Heart right ventricle (tissue), 16 donors: ENCODE measurements at regions not wholly inside any gene's neighbourhood (a gene's known extent, or its start where the extent isn't known, plus 50 kb on each side); places are given as distances from the start of the nearest gene placed in this dataset.

Experiments
- ATAC-seq, 8 donors: fragments of 200-7000 bp; cut with Tn5 transposase; one replicate each; pipeline ENCODE4 v1.9.1; 2020; ENCODE audit warnings: mild to moderate bottlenecking in 8 of 8, moderate library complexity in 8 of 8, moderate number of reproducible peaks in 1 of 8
- DNase-seq, 2 donors: peaks; one replicate each; pipeline ENCODE4 v3.0.0-alpha.2; 2020
- H3K27ac ChIP-seq, 10 donors: fragments of 200-600 bp; sonication (generic) in 2 of 10; one replicate each; pipeline versions ENCODE4 v1.5.0 to v1.8.0; 2020 to 2022; ENCODE audit warnings: mild to moderate bottlenecking in 3 of 10
- H3K27me3 ChIP-seq, 7 donors: fragments of 200-600 bp; one replicate each; pipeline ENCODE4 v1.8.0; 2021 to 2022; ENCODE audit warnings: mild to moderate bottlenecking in 2 of 7
- H3K36me3 ChIP-seq, 9 donors: fragments of 200-600 bp; sonication (generic) in 1 of 9; one replicate each; pipeline versions ENCODE4 v1.5.0 to v1.8.0; 2020 to 2022; ENCODE audit warnings: mild to moderate bottlenecking in 2 of 9
- H3K4me1 ChIP-seq, 9 donors: fragments of 200-600 bp; sonication (generic) in 1 of 9; one replicate each; pipeline versions ENCODE4 v1.5.0 to v1.8.0; 2020 to 2022; ENCODE audit warnings: mild to moderate bottlenecking in 4 of 9
- H3K4me3 ChIP-seq, 10 donors: fragments of 200-600 bp; sonication (generic) in 2 of 10; one replicate each; pipeline versions ENCODE4 v1.5.0 to v1.8.0; 2020 to 2022; ENCODE audit warnings: mild to moderate bottlenecking in 7 of 10, moderate library complexity in 2 of 10
- H3K9me3 ChIP-seq, 11 donors: fragments of 200-600 bp in 10 of 11; sonication (generic) in 2 of 11; one replicate each; pipeline versions ENCODE4 v1.5.0 to v1.8.0; 2013 to 2022; ENCODE audit warnings: mild to moderate bottlenecking in 2 of 11, control low read depth in 1 of 11, moderate library complexity in 1 of 11
- WGBS, 2 donors: extraction: QIAGEN DNeasy Blood & Tissue Kit; methylation state at CpG; one replicate each; pipeline ENCODE4 v1.1.7; 2013; ENCODE audit warnings: inconsistent platforms in 1 of 2; 5-methylcytosine and 5-hydroxymethylcytosine counted together
- intact Hi-C, 10 donors: fragments of 100-400 bp; cut with DNase I; formaldehyde crosslinking; loops; one replicate each; pipeline versions ENCODE4 v1.11.1 to v1.14.2; 2022
- TF ChIP-seq, protein P1 (sequence below), 9 donors: fragments of 200-600 bp; sonication (generic) in 2 of 9; IDR thresholded peaks; one replicate each; pipeline versions ENCODE4 v1.5.0 to v1.8.0; 2021 to 2022; ENCODE audit warnings: antibody characterized with exemption in 9 of 9, mild to moderate bottlenecking in 5 of 9, moderate library complexity in 1 of 9
- donor health status: Arrhythmogenic right ventricular cardiomyopathy.
- donor health status: ischemic (EF 13 %, LVEDD 7.1; RV severe dilation, severe dysfunction).
- donor health status: healthy with polysubstance abuse.
- donor health status: DM: no; HTN: yes; CAD: no.
- donor health status: DM: no; HTN: no; CAD: no.
- donor health status: ischemic (EF 25% LVEDD 6.9; RV normal size, moderate dysfunction).
- donor health status: ischemic (EF 25% LVEDD 5.7; RV mildly dilated, moderate dysfunction).
- donor health status: healthy.
- donor health status: DM: yes; HTN: yes; CAD: no.
- donor health status: Ischemic cardiomyopathy.
- donor health status: ischemic (EF 35%, LVEDD 5.7; RV mildly dilated, moderate dysfunction).
- donor health status: nonischemic (EF 11% LVEDD 7.7; RV severe dilation, severe dysfunction).
- donor health status: DM: yes; HTN: yes; CAD: no.
- donor health status: PGD.
- donor health status: ischemic (EF 29% LVEDD 5.4; RV normal size, mild dysfunction).
- donor health status: nonischemic (EF 23%, LVEDD 6.1; RV moderate dilation, normal function).

DNA sequence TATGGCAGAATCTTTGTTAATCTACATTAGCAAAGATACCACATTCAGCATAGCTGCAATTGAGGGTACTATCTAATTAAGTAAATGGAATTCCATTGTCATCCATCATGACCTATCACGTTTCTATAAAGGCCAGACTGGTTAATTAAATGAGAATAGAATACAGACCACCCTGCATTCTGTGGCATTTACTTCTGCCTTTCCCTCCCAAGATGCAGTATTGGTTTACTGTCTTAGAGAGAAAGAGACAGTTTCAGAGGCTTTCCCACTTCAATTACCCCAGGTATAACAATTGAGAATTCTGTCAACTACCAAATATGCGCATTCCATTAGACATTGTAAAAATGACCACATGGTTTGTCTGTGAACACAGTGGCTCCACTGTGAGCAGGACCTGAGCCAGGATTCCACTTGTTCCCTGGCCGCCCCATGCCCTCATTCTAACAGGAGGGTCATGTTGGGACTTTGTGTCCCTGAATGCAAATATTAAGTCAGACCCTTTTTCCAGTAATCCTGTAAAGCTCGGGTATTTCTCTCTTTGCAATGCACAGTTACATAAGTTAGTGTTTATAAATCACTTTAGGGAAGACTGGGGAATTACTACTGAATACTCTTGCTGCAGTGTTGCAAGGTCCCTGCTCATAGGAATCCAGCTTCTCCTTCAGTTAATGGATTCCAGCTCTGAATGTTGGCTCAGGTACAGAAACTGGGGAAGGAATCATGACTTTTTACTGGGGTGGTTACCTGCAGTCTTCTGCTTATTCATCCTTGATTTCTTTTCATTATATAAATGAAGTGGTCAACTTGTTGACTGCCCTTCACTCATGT lies 261.0 kb downstream of the PDGFC start:
- no peak for DNase-seq
- ATAC-seq: no peak

DNA sequence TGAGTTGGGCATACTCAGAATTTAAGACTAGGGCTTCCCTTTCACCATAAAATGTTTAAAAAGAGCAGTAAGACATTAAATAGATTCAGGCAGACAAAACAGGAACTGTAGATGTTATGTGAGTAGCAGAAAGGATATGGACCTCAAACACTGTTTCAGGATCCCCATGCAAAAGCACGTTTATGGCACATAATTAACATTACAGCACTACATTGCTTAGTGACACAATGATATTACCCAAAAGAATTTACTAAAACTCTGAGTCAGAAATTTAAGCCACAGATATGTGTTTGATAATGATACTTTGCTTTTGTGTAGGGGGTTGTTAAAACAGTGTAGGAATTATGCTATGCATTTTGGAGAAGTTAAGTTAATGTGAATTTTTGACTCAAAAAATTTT lies 266.3 kb downstream of the PDGFC start:
- H3K9me3 ChIP-seq: no peaks in the 10 kb centered on the region
- H3K4me3 ChIP-seq: no peak overlapping the region
- TF ChIP-seq, protein P1, sequence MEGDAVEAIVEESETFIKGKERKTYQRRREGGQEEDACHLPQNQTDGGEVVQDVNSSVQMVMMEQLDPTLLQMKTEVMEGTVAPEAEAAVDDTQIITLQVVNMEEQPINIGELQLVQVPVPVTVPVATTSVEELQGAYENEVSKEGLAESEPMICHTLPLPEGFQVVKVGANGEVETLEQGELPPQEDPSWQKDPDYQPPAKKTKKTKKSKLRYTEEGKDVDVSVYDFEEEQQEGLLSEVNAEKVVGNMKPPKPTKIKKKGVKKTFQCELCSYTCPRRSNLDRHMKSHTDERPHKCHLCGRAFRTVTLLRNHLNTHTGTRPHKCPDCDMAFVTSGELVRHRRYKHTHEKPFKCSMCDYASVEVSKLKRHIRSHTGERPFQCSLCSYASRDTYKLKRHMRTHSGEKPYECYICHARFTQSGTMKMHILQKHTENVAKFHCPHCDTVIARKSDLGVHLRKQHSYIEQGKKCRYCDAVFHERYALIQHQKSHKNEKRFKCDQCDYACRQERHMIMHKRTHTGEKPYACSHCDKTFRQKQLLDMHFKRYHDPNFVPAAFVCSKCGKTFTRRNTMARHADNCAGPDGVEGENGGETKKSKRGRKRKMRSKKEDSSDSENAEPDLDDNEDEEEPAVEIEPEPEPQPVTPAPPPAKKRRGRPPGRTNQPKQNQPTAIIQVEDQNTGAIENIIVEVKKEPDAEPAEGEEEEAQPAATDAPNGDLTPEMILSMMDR (IDR thresholded peaks at IDR 0.05): no peak
- 58 to 66% methylated on average over 1 of the region's 1 CpG for WGBS, 2 donors
- no peak for ATAC-seq
- no peaks in the 10 kb centered on the region for H3K4me1 ChIP-seq
- no peak for DNase-seq
- H3K27me3 ChIP-seq: no peaks in the 10 kb centered on the region
- no peak overlapping the region for H3K27ac ChIP-seq
- intact Hi-C loops: no loop called here
- H3K36me3 ChIP-seq: no peaks in the 10 kb centered on the region

More for the DNA sequence above, 261.0 kb downstream of the PDGFC start:
- Histone ChIP-seq H3K4me1 (no peaks in the 10 kb centered on the region), H3K4me3 (no peak overlapping the region), H3K27me3 (no peaks in the 10 kb centered on the region), H3K9me3 (no peaks in the 10 kb centered on the region), H3K36me3 (no peaks in the 10 kb centered on the region), H3K27ac (no peak overlapping the region)
- intact Hi-C loops: no loop called here
- TF ChIP-seq, protein P1 (IDR thresholded peaks at IDR 0.05): no peak
- 79 to 88% methylated on average over 4 of the region's 4 CpGs for WGBS, 2 donors

DNA sequence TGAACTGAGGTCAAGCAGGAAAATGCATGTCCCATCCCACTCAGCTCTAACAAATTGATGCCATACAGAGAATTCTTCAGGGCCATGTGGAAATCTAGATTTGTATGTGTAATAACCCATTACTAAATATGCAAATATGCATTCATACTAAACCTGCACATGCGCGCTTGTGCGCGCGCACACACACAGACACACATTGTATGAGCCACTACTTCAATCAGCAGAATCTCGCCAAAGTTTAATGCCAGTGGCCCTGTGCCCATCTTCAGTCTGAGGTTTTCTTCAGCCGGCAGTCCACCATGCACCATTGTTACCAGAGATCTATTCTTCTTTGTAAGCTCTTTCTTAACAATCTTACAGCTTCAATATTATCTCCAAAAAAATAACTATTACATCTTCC lies 276.4 kb downstream of the PDGFC start:
- H3K27me3 ChIP-seq: no peaks in the 10 kb centered on the region
- WGBS, 2 donors: 88 to 97% methylated on average over 7 of the region's 7 CpGs
- no peaks in the 10 kb centered on the region for H3K9me3 ChIP-seq
- H3K4me3 ChIP-seq: no peak overlapping the region
- DNase-seq (no peak), ATAC-seq (no peak)
- no peak overlapping the region for H3K27ac ChIP-seq
- no peaks in the 10 kb centered on the region for H3K4me1 ChIP-seq
- TF ChIP-seq, protein P1 (IDR thresholded peaks at IDR 0.05): no peak
- intact Hi-C loops: no loop called here
- H3K36me3 ChIP-seq: no peaks in the 10 kb centered on the region

DNA sequence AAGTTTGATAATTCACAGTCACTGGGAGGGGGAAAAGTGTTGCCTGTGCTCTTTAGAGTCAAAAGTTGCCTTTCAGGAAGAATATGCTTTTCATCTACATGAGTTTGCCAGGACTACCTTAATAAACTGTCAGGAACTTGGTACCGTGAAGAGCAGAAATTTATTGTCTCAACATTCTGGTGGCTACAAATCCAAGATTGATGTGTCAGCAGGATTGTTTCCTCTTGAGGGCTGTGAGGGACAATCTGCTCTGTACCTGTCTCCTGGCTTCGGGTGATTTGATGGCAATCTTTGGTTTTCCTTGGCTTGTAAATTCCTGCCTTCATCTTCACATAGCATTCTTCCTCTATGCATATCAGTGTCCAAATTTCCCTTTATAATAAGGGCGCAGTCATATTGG lies 277.2 kb downstream of the PDGFC start:
- H3K9me3 ChIP-seq: no peaks in the 10 kb centered on the region
- no peaks in the 10 kb centered on the region for H3K4me1 ChIP-seq
- no peaks in the 10 kb centered on the region for H3K27me3 ChIP-seq
- H3K27ac ChIP-seq: no peak overlapping the region
- intact Hi-C loops: no loop called here
- DNase-seq (no peak), ATAC-seq (no peak)
- no peak overlapping the region for H3K4me3 ChIP-seq
- whole genome bisulfite sequencing, 2 donors: 66% methylated on average over 3 of the region's 3 CpGs
- TF ChIP-seq, protein P1 (IDR thresholded peaks at IDR 0.05): no peak
- no peaks in the 10 kb centered on the region for H3K36me3 ChIP-seq
